ENCODE measurements at regions not wholly inside any gene's neighbourhood (a gene's known extent, or its start where the extent isn't known, plus 50 kb on each side); places are given as distances from the start of the nearest gene placed in this dataset.

GRCh38 chr15:95075792-95076677, 844.7 kb downstream of the MCTP2 start:
- TF ChIP-seq CTCF (conservative IDR thresholded peaks at IDR 0.05 in 1 of 2, IDR thresholded peaks at IDR 0.05 in 1 of 2; ENCODE audit: extremely low read depth in 1 of 2, insufficient read depth in 1 of 2, low read depth in 1 of 2, low read length in 2 of 2) (no peak), EZH2 (IDR thresholded peaks at IDR 0.05; ENCODE audit: borderline replicate concordance, low read length) (no peak)
